ENCODE measurements at regions not wholly inside any gene's neighbourhood (a gene's known extent, or its start where the extent isn't known, plus 50 kb on each side); places are given as distances from the start of the nearest gene placed in this dataset.
"Not testable (repeated sequence)": the region's sequence is repeated elsewhere in the genome, so short reads cannot be mapped to it uniquely, and the experiment has no call there.

GRCh38 chr2:192598649-192599048, 403.9 kb upstream of the TMEFF2 start:
- not testable (repeated sequence) for TF ChIP-seq EZH2 (IDR thresholded peaks at IDR 0.05; ENCODE audit: borderline replicate concordance, low read depth, low read length, poor library complexity, severe bottlenecking)
- TF ChIP-seq, protein P1, sequence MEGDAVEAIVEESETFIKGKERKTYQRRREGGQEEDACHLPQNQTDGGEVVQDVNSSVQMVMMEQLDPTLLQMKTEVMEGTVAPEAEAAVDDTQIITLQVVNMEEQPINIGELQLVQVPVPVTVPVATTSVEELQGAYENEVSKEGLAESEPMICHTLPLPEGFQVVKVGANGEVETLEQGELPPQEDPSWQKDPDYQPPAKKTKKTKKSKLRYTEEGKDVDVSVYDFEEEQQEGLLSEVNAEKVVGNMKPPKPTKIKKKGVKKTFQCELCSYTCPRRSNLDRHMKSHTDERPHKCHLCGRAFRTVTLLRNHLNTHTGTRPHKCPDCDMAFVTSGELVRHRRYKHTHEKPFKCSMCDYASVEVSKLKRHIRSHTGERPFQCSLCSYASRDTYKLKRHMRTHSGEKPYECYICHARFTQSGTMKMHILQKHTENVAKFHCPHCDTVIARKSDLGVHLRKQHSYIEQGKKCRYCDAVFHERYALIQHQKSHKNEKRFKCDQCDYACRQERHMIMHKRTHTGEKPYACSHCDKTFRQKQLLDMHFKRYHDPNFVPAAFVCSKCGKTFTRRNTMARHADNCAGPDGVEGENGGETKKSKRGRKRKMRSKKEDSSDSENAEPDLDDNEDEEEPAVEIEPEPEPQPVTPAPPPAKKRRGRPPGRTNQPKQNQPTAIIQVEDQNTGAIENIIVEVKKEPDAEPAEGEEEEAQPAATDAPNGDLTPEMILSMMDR (conservative IDR thresholded peaks at IDR 0.05; ENCODE audit: low read depth, low read length), result not testable (repeated sequence)
